GM18520 (cell line): ENCODE measurements at regions not wholly inside any gene's neighbourhood (a gene's known extent, or its start where the extent isn't known, plus 50 kb on each side); places are given as distances from the start of the nearest gene placed in this dataset.

Source experiments
- ATAC-seq: cut with Tn5 transposase; IDR thresholded peaks from one replicate; pipeline ENCODE4 v1.9.1; 2021; ENCODE audit not compliant: unreplicated experiment

DNA sequence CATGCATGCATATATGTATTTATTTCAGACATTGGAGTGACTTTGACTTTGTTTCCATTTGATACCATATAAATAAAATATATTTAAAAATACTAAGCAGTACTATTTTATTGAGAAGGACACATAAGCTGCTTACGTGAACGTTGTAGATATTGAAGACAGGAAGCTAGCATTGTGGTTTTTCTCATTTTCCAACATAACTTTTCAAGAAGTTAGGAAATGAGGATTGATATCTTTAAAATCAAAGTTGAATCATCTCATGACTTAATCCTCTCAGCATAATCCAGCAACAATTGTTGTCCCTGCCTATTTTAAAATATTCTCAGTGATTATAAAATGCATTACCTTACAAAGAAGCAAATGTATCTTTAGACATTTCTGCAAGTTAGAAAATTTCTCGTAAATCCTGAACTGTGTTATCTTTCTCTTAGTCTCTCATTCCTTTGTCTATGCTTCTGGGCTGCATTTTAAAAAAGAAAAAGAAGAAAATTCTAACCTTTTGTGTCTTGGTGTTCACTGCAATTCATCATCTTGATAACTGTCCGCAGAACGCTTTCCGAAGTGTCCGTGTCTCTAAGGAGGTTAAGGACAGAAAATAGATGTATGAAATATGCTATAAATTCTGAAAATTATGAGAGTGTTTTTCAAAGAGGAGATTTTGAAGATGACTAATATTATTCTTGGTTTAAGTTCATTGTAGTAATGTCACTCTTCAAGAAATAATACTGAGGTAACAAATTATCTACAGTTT is 1089.9 kb upstream of the CDH6 start:
- no peak for ATAC-seq

- no peak for ATAC-seq
Measured at GRCh38 chr5:30103052-30103451, 1090.4 kb upstream of the CDH6 start.

- ATAC-seq: no peak
Measured at GRCh38 chr5:30102185-30102584, 1091.3 kb upstream of the CDH6 start.

DNA sequence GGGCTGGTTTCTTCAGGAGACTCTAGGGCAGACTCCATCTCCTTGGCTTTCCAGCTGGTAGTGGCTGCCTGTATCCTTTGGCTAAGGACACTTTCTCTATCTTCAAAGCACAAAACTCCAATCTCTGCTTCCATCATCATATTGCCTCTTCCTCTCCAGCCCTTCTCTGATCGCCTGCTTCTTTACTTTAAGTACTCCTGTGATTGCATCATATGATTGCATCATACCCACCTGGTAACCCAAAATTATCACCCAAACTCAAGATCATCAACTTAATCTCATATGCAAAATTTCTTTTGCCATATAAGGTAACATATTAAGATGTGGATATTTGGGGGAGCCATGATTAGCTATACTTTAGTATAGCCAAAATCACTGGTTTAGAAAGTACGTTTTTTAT is 1092.6 kb upstream of the CDH6 start:
- no peak for ATAC-seq

DNA sequence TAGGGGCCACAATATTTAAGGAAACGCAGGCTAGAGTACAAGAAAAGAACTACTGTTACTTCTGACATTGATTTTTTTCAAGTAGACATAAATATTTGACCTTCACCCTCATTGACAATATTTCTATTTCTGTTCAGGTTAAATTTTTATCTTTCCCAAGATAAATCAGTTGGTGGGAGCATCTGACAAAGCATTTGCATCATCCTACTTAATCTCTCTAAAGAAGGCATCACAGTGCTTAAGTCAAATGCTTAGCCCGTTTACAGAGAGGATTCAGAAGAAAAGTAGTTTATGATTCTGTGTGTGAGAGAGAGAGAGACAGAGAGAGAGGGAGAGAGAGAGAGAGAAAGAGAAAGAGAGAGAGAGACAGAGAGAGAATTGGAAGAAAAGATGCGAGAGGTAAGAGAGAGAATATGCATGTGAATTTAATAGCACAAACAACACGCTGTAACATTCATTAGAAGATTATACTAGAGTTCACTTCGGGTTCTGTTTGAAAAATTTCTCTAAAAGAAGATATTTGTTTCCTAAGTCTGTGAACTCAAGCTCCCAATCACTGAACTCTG is 1093.3 kb upstream of the CDH6 start:
- ATAC-seq: no peak

DNA sequence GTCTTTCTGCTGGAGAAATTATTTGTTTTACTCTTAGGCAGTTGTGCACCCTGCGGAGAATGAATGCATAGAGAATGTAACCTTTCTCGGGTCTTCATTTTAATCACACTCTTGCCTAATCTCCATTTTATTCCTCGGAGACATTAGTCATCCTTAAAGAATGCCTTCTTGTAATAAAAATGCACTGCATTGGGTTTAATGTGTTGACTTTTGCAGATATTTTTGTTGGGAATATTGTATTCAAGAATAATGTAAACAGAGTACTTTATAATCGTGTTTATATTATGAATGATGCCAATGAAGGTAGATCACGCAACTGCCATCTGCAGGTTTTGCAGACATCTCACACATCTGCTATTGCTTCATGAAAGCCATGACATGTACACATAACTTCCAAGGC is 1093.9 kb upstream of the CDH6 start:
- ATAC-seq: no peak

DNA sequence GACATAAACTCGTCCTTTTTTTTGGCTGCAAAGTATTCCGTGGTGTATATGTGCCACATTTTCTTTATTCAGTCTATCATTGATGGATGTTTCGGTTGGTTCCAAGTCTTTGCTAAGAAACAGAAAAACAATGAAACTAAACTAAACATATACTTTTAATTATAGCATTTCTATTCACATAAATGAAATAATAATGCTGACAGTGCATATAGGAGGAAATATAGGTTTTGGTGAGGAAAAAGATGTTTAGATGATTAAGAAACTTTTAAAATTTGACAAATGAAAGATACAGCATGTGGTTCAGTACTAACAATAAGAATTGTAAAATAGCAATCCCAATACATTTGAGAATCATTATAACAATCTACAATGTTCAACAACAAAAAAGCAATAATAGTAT is 1094.5 kb upstream of the CDH6 start:
- no peak for ATAC-seq

DNA sequence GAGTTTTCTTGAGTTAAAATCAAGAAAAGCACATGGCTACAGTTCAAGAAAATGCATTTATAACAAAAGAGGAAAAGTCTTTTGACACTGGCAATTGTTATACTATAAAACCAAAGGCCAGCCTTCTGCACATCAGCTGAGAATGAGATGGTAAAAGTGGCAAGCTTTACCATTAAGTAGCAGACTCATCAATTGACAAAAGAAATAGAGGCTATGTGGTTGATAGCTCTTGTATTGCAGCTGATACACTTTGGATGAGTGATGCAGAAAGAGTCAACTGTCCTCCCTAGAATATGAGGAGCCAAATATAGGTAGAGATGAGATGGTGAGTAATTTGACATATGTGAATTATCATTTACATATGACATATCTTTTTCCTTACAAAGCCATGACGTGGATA is 1100.9 kb upstream of the CDH6 start:
- ATAC-seq: no peak

DNA sequence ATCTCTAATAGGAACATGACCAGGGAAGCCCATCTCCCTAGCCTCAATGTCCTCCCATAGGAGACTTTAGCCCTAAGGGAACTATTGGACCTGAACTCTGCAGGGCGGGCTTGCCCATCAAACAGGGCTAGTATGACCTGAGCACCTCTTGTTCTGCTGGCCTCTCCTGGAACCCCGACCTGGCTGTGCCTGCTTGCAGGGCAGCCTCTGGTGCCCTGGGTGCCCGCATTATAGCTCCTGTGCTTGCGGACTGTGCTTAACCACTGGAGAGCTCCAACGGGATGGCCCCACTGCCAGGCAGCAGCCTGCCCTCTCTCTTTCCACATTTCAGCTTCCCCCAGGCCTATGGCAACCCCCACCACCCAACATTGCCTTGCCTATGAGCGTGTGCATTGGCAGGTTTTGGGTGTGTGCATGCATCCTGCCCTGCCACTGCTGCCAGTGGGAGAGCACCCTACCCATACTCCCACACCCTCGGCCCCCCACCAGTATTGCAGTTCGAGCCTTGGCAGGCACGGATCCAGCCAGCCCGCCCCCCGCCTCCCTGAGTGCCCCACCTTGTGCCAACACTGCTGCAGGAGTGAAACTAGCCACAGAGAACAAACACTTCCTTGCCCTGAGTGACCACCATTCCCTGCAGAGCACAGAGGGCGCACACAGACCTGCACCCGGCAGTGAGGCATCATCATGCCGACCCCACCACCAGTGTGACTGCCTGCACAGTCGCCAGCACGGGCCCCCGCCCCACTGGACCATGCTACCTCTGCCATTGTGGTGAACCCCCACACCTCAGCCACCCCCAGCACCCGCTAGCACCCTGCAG is 1123.8 kb upstream of the CDH6 start:
- no peak for ATAC-seq

- no peak for ATAC-seq
Measured at GRCh38 chr5:30063503-30063902, 1130.0 kb upstream of the CDH6 start.

DNA sequence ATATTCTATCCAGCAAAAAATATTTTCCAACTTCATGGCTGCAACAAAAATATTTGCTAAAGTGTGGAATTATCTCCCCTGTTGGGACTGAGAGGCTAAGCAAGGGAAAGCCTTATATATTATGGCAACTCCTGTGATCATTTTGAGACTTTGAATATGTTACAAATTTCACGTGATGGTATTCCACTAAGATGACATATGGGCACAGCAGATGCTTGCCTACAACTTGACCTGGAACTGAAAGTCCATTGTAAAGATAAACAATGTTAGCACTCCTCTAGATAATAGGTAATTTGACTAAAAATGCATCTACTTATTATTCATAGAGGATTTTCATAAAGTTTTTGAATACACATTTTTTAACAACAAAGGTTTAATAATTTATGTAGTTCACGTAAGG is 1141.5 kb upstream of the CDH6 start:
- ATAC-seq: no peak

GRCh38 chr5:30050056-30050815 is 1143.2 kb upstream of the CDH6 start:
- no peak for ATAC-seq

DNA sequence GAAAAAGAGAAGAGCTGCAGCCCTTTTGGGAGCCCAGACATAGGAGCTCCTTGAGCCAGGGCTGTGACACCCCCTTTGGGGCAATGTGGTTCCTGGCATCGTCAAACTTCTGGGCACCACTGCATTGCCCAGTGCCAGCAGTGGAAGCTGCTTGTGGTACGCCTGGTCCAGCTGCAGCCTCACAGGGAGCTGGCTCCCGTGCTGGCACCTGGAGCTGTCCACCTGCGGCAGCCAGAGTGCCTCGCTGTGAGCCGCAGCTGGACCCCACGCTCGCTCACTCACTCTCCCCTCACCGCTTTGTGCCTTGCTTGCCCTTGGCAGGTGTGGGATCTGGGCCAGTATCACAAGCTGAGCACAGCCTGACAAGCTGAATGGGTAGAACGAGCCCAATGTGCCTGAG is 1150.8 kb upstream of the CDH6 start:
- no peak for ATAC-seq

DNA sequence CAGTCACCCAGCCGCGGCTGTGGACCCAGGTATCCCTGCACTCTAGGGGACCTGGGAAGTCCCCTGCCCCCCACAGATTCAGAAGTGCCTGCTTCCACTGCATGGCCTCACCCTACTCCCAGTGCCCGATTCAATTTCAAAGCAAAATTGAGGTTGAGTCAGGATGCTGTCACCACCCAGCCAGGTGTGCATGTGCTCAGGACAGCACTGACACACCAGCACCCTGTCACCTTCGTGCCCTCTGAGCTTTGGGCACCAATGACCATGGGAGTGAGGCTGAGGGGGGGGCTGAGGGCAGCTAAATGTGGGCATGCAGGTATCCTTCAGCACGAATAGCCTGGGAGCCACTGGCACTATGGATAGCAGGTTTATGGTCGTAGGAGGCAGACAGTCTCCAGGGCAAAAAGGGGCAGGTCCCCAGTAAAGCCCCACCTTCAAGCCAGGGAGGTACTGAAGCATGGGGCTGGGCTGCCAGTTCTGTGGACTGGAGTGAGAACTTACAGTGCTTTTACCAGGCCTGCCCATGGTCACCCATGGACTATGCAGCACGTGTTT is 1151.6 kb upstream of the CDH6 start:
- no peak for ATAC-seq

DNA sequence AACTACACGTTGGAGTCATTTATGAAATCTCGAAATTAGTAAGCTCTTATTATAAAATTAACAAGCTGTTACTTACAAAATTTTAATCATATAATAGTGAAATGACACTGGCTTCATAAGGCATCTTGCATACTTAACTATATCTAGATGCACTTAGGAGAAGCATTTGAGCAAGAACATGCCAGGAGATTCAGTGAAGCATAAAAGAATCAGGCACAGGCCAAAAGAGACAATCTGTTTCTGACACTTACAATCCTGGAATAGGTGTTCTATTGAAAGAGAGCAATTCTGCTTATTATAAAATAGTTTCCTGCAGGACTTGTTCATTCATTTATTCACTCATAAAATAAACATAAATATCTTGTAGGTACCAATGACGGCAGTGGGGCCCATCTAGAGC is 1152.2 kb upstream of the CDH6 start:
- no peak for ATAC-seq

DNA sequence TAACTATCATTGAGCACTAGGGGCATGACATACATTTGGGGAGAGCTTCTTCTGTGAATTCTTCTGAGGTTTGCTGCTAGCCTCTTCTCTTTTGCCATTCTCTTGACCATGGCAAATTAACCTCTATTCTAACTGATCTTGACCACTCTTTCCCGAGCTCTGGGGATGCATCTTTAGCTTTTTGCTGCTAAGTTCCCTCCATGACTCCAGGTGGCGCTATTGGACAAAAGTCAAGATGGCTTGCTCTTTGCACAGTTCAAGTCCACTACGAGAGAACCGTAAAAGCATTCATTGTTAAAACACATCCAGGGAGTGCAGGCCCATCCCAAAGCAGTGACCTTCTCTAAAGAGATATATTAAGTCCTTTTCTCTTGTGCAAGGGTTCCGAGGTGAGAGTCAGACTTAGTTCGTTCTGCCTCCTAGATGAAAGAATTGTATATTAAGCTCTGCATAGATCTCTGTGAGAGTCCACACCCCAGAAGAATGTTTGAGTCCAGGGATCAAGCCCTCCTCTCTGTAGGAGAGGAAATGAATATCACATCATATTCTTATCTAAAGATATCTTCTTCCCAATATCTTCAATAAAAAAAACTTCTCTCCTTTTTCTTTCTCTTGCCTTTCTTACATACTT is 1152.9 kb upstream of the CDH6 start:
- ATAC-seq: no peak

- ATAC-seq: no peak
Measured at GRCh38 chr5:30039379-30039778, 1154.1 kb upstream of the CDH6 start.

- no peak for ATAC-seq
Measured at GRCh38 chr5:30034870-30035269, 1158.6 kb upstream of the CDH6 start.

- no peak for ATAC-seq
Measured at GRCh38 chr5:30030101-30030500, 1163.4 kb upstream of the CDH6 start.

GRCh38 chr5:30001826-30002225 is 1191.7 kb upstream of the CDH6 start:
- ATAC-seq: no peak

GRCh38 chr5:30000231-30000630 is 1193.3 kb upstream of the CDH6 start:
- ATAC-seq: no peak
